ENCODE measurements at regions not wholly inside any gene's neighbourhood (a gene's known extent, or its start where the extent isn't known, plus 50 kb on each side); places are given as distances from the start of the nearest gene placed in this dataset.

DNA sequence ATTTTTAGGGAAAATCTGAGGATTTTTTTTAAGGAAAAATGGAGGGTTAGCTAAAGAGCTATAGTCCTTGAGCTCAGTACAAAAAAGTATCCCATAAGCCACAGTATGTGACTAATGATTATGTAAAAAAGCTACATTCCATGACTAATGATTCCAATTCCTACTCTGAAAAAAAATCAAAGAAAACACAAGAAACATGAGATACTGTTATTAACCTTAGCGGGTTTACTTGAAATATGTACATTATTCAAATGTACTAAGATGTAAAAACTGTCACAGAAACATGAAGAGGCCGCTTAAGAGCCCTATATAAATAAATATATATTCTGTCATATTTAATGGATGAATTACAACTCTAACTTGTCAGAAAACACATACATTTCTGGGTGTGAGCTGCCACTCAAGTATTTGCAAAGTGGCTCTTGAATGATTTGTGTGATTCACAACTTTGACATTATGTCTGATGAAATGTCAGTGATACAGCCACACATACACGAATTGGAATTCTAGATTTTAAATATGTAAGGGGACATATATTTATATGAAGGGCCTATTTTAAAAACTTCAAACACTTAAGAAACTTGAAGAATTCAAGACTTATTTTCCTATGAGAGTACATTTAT lies 518.7 kb upstream of the SUCLG2 start:
- Histone ChIP-seq H3K4me1 (ENCODE audit: insufficient read depth, low read length) (no peaks in the 10 kb centered on the region), H3K9ac (ENCODE audit: low read depth, low read length) (no peak overlapping the region), H3K4me3 (ENCODE audit: low read depth in 1 of 2, low read length in 2 of 2) (no peak overlapping the region), H3K27me3 (ENCODE audit: insufficient read depth, low read length, poor library complexity) (no peaks in the 10 kb centered on the region), H3K79me2 (ENCODE audit: insufficient read depth, low read length) (no peaks in the 10 kb centered on the region), H3K36me3 (ENCODE audit: insufficient read depth, low read length) (no peaks in the 10 kb centered on the region), H4K20me1 (ENCODE audit: insufficient read depth, low read length) (no peaks in the 10 kb centered on the region), H3K4me2 (ENCODE audit: insufficient read depth, low read length) (no peak overlapping the region), H3K27ac (ENCODE audit: low read length) (no peak overlapping the region), H3K9me3 (ENCODE audit: insufficient read depth, low read length, severe bottlenecking) (peaks cover 16% of the 10 kb centered on the region), H2AFZ (ENCODE audit: low read depth, low read length) (no peak overlapping the region)
- TF ChIP-seq, protein P1, sequence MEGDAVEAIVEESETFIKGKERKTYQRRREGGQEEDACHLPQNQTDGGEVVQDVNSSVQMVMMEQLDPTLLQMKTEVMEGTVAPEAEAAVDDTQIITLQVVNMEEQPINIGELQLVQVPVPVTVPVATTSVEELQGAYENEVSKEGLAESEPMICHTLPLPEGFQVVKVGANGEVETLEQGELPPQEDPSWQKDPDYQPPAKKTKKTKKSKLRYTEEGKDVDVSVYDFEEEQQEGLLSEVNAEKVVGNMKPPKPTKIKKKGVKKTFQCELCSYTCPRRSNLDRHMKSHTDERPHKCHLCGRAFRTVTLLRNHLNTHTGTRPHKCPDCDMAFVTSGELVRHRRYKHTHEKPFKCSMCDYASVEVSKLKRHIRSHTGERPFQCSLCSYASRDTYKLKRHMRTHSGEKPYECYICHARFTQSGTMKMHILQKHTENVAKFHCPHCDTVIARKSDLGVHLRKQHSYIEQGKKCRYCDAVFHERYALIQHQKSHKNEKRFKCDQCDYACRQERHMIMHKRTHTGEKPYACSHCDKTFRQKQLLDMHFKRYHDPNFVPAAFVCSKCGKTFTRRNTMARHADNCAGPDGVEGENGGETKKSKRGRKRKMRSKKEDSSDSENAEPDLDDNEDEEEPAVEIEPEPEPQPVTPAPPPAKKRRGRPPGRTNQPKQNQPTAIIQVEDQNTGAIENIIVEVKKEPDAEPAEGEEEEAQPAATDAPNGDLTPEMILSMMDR (IDR thresholded peaks at IDR 0.05; ENCODE audit: borderline replicate concordance, extremely low read depth, low read length, poor library complexity, severe bottlenecking): no peak
- TF ChIP-seq EZH2 (IDR thresholded peaks at IDR 0.05; ENCODE audit: borderline replicate concordance, low read depth, low read length, severe bottlenecking): no peak
- DNase-seq: no peak
- no peak for ATAC-seq (ENCODE audit: insufficient read depth, low read depth)

DNA sequence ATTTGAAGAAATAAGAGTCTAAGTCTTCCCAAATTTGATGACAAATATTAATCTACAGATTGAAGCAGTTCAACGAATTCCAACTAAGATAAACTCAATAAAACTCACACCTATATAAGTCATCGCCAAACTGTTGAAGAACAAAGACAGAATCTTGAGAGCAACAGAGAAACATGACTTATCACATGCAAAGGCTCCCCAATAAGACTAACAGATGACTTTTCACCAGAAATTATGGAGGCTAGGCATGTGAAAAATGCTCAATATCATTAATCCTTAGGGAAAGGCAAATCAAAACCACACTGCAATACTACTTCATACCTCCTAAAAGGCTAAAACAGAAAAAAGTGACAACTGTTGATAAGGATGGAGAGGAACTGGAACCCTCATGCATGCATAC lies 517.6 kb upstream of the SUCLG2 start:
- Histone ChIP-seq H3K9ac (ENCODE audit: low read depth, low read length) (no peak overlapping the region), H2AFZ (ENCODE audit: low read depth, low read length) (no peak overlapping the region), H3K27ac (ENCODE audit: low read length) (no peak overlapping the region), H4K20me1 (ENCODE audit: insufficient read depth, low read length) (no peaks in the 10 kb centered on the region), H3K4me3 (ENCODE audit: low read depth in 1 of 2, low read length in 2 of 2) (no peak overlapping the region), H3K4me1 (ENCODE audit: insufficient read depth, low read length) (no peaks in the 10 kb centered on the region), H3K79me2 (ENCODE audit: insufficient read depth, low read length) (no peaks in the 10 kb centered on the region), H3K9me3 (ENCODE audit: insufficient read depth, low read length, severe bottlenecking) (peaks cover 16% of the 10 kb centered on the region), H3K4me2 (ENCODE audit: insufficient read depth, low read length) (no peak overlapping the region), H3K36me3 (ENCODE audit: insufficient read depth, low read length) (no peaks in the 10 kb centered on the region), H3K27me3 (ENCODE audit: insufficient read depth, low read length, poor library complexity) (no peaks in the 10 kb centered on the region)
- DNase-seq: no peak
- no peak for ATAC-seq (ENCODE audit: insufficient read depth, low read depth)
- TF ChIP-seq EZH2 (IDR thresholded peaks at IDR 0.05; ENCODE audit: borderline replicate concordance, low read depth, low read length, severe bottlenecking): no peak
- TF ChIP-seq, protein P1 (IDR thresholded peaks at IDR 0.05; ENCODE audit: borderline replicate concordance, extremely low read depth, low read length, poor library complexity, severe bottlenecking): no peak

DNA sequence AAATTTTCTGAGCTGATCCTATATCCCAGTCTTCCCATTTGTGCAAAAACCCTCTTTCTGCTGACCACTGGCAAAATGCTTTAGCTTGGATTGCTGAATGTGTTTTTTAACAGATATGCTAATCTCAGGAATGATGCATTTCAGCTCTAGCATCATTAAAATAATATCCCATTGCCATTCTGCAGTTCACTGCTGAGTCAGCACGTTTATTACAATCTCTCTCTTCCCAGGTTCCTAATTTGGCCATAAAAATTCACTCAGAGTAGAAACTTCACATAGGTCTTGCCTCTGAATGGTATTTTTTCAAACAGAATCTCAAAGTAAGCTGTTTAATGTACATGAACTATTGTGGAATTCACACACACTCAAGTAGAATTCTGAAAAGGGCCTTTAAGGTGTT lies 509.6 kb upstream of the SUCLG2 start:
- TF ChIP-seq, protein P1 (IDR thresholded peaks at IDR 0.05; ENCODE audit: borderline replicate concordance, extremely low read depth, low read length, poor library complexity, severe bottlenecking): no peak
- no peak for TF ChIP-seq EZH2 (IDR thresholded peaks at IDR 0.05; ENCODE audit: borderline replicate concordance, low read depth, low read length, severe bottlenecking)
- Histone ChIP-seq H3K79me2 (ENCODE audit: insufficient read depth, low read length) (no peaks in the 10 kb centered on the region), H3K9me3 (ENCODE audit: insufficient read depth, low read length, severe bottlenecking) (no peaks in the 10 kb centered on the region), H3K27me3 (ENCODE audit: insufficient read depth, low read length, poor library complexity) (no peaks in the 10 kb centered on the region), H3K9ac (ENCODE audit: low read depth, low read length) (no peak overlapping the region), H3K36me3 (ENCODE audit: insufficient read depth, low read length) (no peaks in the 10 kb centered on the region), H4K20me1 (ENCODE audit: insufficient read depth, low read length) (no peaks in the 10 kb centered on the region), H3K27ac (ENCODE audit: low read length) (no peak overlapping the region), H3K4me1 (ENCODE audit: insufficient read depth, low read length) (no peaks in the 10 kb centered on the region), H2AFZ (ENCODE audit: low read depth, low read length) (no peak overlapping the region), H3K4me3 (ENCODE audit: low read depth in 1 of 2, low read length in 2 of 2) (no peak overlapping the region), H3K4me2 (ENCODE audit: insufficient read depth, low read length) (no peak overlapping the region)
- ATAC-seq (ENCODE audit: insufficient read depth, low read depth) (no peak), DNase-seq (no peak)

Data from DND-41 (cell line).